ENCODE measurements at regions not wholly inside any gene's neighbourhood (a gene's known extent, or its start where the extent isn't known, plus 50 kb on each side); places are given as distances from the start of the nearest gene placed in this dataset.

GRCh38 chr10:106405141-106405540 is 759.4 kb downstream of the SORCS1 start:
- POLR2A ChIA-PET: no interaction called here
- Histone ChIP-seq H3K9me3 (ENCODE audit: control extremely low read depth in 1 of 5, control insufficient read depth in 4 of 5, insufficient read depth in 2 of 5, low read depth in 1 of 5, low read length in 4 of 5) (no peaks in the 10 kb centered on the region), H3K4me3 (ENCODE audit: control insufficient read depth in 1 of 7, extremely low read depth in 1 of 7, insufficient read depth in 4 of 7, low read depth in 2 of 7, low read length in 6 of 7) (no peak overlapping the region), H3K36me3 (ENCODE audit: control insufficient read depth in 4 of 4, insufficient read depth in 4 of 4, low read length in 3 of 4) (no peaks in the 10 kb centered on the region), H3K27me3 (replicated peaks in 2 of 5; ENCODE audit: control insufficient read depth in 4 of 5, insufficient read depth in 5 of 5, low read length in 4 of 5) (peaks cover 0 to 2% (median 0%) of the 10 kb centered on the region in 5 experiments), H3K27ac (ENCODE audit: insufficient read depth in 1 of 2, low read depth in 1 of 2, low read length in 2 of 2, poor library complexity in 1 of 2, severe bottlenecking in 2 of 2) (no peak overlapping the region), H3K4me1 (ENCODE audit: control extremely low read depth in 1 of 4, control insufficient read depth in 4 of 4, insufficient read depth in 4 of 4, low read length in 3 of 4) (no peaks in the 10 kb centered on the region)
- no peak for DNase-seq
- 100% methylated on average over 1 of the region's 4 CpGs for WGBS (ENCODE audit: insufficient coverage)
- CTCF ChIA-PET: no interaction called here

GRCh38 chr10:106402458-106402857 is 762.0 kb downstream of the SORCS1 start:
- no peaks in the 10 kb centered on the region for H3K4me1 ChIP-seq (ENCODE audit: control extremely low read depth in 1 of 4, control insufficient read depth in 4 of 4, insufficient read depth in 4 of 4, low read length in 3 of 4)
- H3K4me3 ChIP-seq (ENCODE audit: control insufficient read depth in 1 of 7, extremely low read depth in 1 of 7, insufficient read depth in 4 of 7, low read depth in 2 of 7, low read length in 6 of 7): no peak overlapping the region
- POLR2A ChIA-PET: no interaction called here
- H3K27me3 ChIP-seq (replicated peaks in 2 of 5; ENCODE audit: control insufficient read depth in 4 of 5, insufficient read depth in 5 of 5, low read length in 4 of 5): peaks cover 0 to 2% (median 0%) of the 10 kb centered on the region in 5 experiments
- 100% methylated on average over 2 of the region's 2 CpGs for WGBS (ENCODE audit: insufficient coverage)
- H3K36me3 ChIP-seq (ENCODE audit: control insufficient read depth in 4 of 4, insufficient read depth in 4 of 4, low read length in 3 of 4): no peaks in the 10 kb centered on the region
- DNase-seq: no peak
- no peak overlapping the region for H3K27ac ChIP-seq (ENCODE audit: insufficient read depth in 1 of 2, low read depth in 1 of 2, low read length in 2 of 2, poor library complexity in 1 of 2, severe bottlenecking in 2 of 2)
- H3K9me3 ChIP-seq (ENCODE audit: control extremely low read depth in 1 of 5, control insufficient read depth in 4 of 5, insufficient read depth in 2 of 5, low read depth in 1 of 5, low read length in 4 of 5): no peaks in the 10 kb centered on the region
- CTCF ChIA-PET: no interaction called here

- Histone ChIP-seq H3K27me3 (replicated peaks in 2 of 5; ENCODE audit: control insufficient read depth in 4 of 5, insufficient read depth in 5 of 5, low read length in 4 of 5) (peaks cover 0 to 2% (median 0%) of the 10 kb centered on the region in 5 experiments), H3K36me3 (ENCODE audit: control insufficient read depth in 4 of 4, insufficient read depth in 4 of 4, low read length in 3 of 4) (no peaks in the 10 kb centered on the region), H3K9me3 (ENCODE audit: control extremely low read depth in 1 of 5, control insufficient read depth in 4 of 5, insufficient read depth in 2 of 5, low read depth in 1 of 5, low read length in 4 of 5) (no peaks in the 10 kb centered on the region), H3K27ac (ENCODE audit: insufficient read depth in 1 of 2, low read depth in 1 of 2, low read length in 2 of 2, poor library complexity in 1 of 2, severe bottlenecking in 2 of 2) (no peak overlapping the region), H3K4me3 (ENCODE audit: control insufficient read depth in 1 of 7, extremely low read depth in 1 of 7, insufficient read depth in 4 of 7, low read depth in 2 of 7, low read length in 6 of 7) (no peak overlapping the region), H3K4me1 (ENCODE audit: control extremely low read depth in 1 of 4, control insufficient read depth in 4 of 4, insufficient read depth in 4 of 4, low read length in 3 of 4) (no peaks in the 10 kb centered on the region)
- ChIA-PET CTCF (no interaction called here), POLR2A (no interaction called here)
- DNase-seq: no peak
Observed at GRCh38 chr10:106401967-106402366, 762.5 kb downstream of the SORCS1 start.

GRCh38 chr10:106401161-106401560 is 763.3 kb downstream of the SORCS1 start:
- no peak overlapping the region for H3K27ac ChIP-seq (ENCODE audit: insufficient read depth in 1 of 2, low read depth in 1 of 2, low read length in 2 of 2, poor library complexity in 1 of 2, severe bottlenecking in 2 of 2)
- no peaks in the 10 kb centered on the region for H3K4me1 ChIP-seq (ENCODE audit: control extremely low read depth in 1 of 4, control insufficient read depth in 4 of 4, insufficient read depth in 4 of 4, low read length in 3 of 4)
- no peaks in the 10 kb centered on the region for H3K36me3 ChIP-seq (ENCODE audit: control insufficient read depth in 4 of 4, insufficient read depth in 4 of 4, low read length in 3 of 4)
- no peak for DNase-seq
- no peaks in the 10 kb centered on the region for H3K9me3 ChIP-seq (ENCODE audit: control extremely low read depth in 1 of 5, control insufficient read depth in 4 of 5, insufficient read depth in 2 of 5, low read depth in 1 of 5, low read length in 4 of 5)
- ChIA-PET POLR2A (no interaction called here), CTCF (no interaction called here)
- no peak overlapping the region for H3K4me3 ChIP-seq (ENCODE audit: control insufficient read depth in 1 of 7, extremely low read depth in 1 of 7, insufficient read depth in 4 of 7, low read depth in 2 of 7, low read length in 6 of 7)
- H3K27me3 ChIP-seq (replicated peaks in 2 of 5; ENCODE audit: control insufficient read depth in 4 of 5, insufficient read depth in 5 of 5, low read length in 4 of 5): peaks cover 0 to 1% (median 0%) of the 10 kb centered on the region in 5 experiments

GRCh38 chr10:106399112-106399511 is 765.4 kb downstream of the SORCS1 start:
- POLR2A ChIA-PET: no interaction called here
- no peaks in the 10 kb centered on the region for H3K36me3 ChIP-seq (ENCODE audit: control insufficient read depth in 4 of 4, insufficient read depth in 4 of 4, low read length in 3 of 4)
- H3K9me3 ChIP-seq (ENCODE audit: control extremely low read depth in 1 of 5, control insufficient read depth in 4 of 5, insufficient read depth in 2 of 5, low read depth in 1 of 5, low read length in 4 of 5): no peaks in the 10 kb centered on the region
- H3K4me1 ChIP-seq (ENCODE audit: control extremely low read depth in 1 of 4, control insufficient read depth in 4 of 4, insufficient read depth in 4 of 4, low read length in 3 of 4): no peaks in the 10 kb centered on the region
- H3K4me3 ChIP-seq (ENCODE audit: control insufficient read depth in 1 of 7, extremely low read depth in 1 of 7, insufficient read depth in 4 of 7, low read depth in 2 of 7, low read length in 6 of 7): no peak overlapping the region
- CTCF ChIA-PET: no interaction called here
- no peak overlapping the region for H3K27ac ChIP-seq (ENCODE audit: insufficient read depth in 1 of 2, low read depth in 1 of 2, low read length in 2 of 2, poor library complexity in 1 of 2, severe bottlenecking in 2 of 2)
- DNase-seq: no peak
- WGBS (ENCODE audit: insufficient coverage): 100% methylated on average over 3 of the region's 4 CpGs
- H3K27me3 ChIP-seq (replicated peaks in 2 of 5; ENCODE audit: control insufficient read depth in 4 of 5, insufficient read depth in 5 of 5, low read length in 4 of 5): no peaks in the 10 kb centered on the region

- WGBS (ENCODE audit: insufficient coverage): 67% methylated on average over 1 of the region's 2 CpGs
- no peaks in the 10 kb centered on the region for H3K27me3 ChIP-seq (replicated peaks in 2 of 5; ENCODE audit: control insufficient read depth in 4 of 5, insufficient read depth in 5 of 5, low read length in 4 of 5)
- POLR2A ChIA-PET: no interaction called here
Observed at GRCh38 chr10:106396192-106396591, 768.3 kb downstream of the SORCS1 start.

GRCh38 chr10:106395041-106395749 is 769.3 kb downstream of the SORCS1 start:
- H3K4me1 ChIP-seq (ENCODE audit: control extremely low read depth in 1 of 4, control insufficient read depth in 4 of 4, insufficient read depth in 4 of 4, low read length in 3 of 4): no peaks in the 10 kb centered on the region
- no peak overlapping the region for H3K27ac ChIP-seq (ENCODE audit: insufficient read depth in 1 of 2, low read depth in 1 of 2, low read length in 2 of 2, poor library complexity in 1 of 2, severe bottlenecking in 2 of 2)
- ChIA-PET POLR2A (no interaction called here), CTCF (no interaction called here)
- H3K4me3 ChIP-seq (ENCODE audit: control insufficient read depth in 1 of 7, extremely low read depth in 1 of 7, insufficient read depth in 4 of 7, low read depth in 2 of 7, low read length in 6 of 7): no peak overlapping the region
- H3K36me3 ChIP-seq (ENCODE audit: control insufficient read depth in 4 of 4, insufficient read depth in 4 of 4, low read length in 3 of 4): no peaks in the 10 kb centered on the region
- H3K27me3 ChIP-seq (replicated peaks in 2 of 5; ENCODE audit: control insufficient read depth in 4 of 5, insufficient read depth in 5 of 5, low read length in 4 of 5): no peaks in the 10 kb centered on the region
- DNase-seq: no peak
- 0% methylated on average over 1 of the region's 3 CpGs for WGBS (ENCODE audit: insufficient coverage)
- H3K9me3 ChIP-seq (ENCODE audit: control extremely low read depth in 1 of 5, control insufficient read depth in 4 of 5, insufficient read depth in 2 of 5, low read depth in 1 of 5, low read length in 4 of 5): no peaks in the 10 kb centered on the region

More at GRCh38 chr10:106396192-106396591, 768.3 kb downstream of the SORCS1 start:
- no peaks in the 10 kb centered on the region for H3K36me3 ChIP-seq (ENCODE audit: control insufficient read depth in 4 of 4, insufficient read depth in 4 of 4, low read length in 3 of 4)
- no peaks in the 10 kb centered on the region for H3K4me1 ChIP-seq (ENCODE audit: control extremely low read depth in 1 of 4, control insufficient read depth in 4 of 4, insufficient read depth in 4 of 4, low read length in 3 of 4)
- H3K4me3 ChIP-seq (ENCODE audit: control insufficient read depth in 1 of 7, extremely low read depth in 1 of 7, insufficient read depth in 4 of 7, low read depth in 2 of 7, low read length in 6 of 7): no peak overlapping the region
- no peaks in the 10 kb centered on the region for H3K9me3 ChIP-seq (ENCODE audit: control extremely low read depth in 1 of 5, control insufficient read depth in 4 of 5, insufficient read depth in 2 of 5, low read depth in 1 of 5, low read length in 4 of 5)
- CTCF ChIA-PET: no interaction called here
- no peak for DNase-seq
- no peak overlapping the region for H3K27ac ChIP-seq (ENCODE audit: insufficient read depth in 1 of 2, low read depth in 1 of 2, low read length in 2 of 2, poor library complexity in 1 of 2, severe bottlenecking in 2 of 2)
